Stomach (tissue), 4 donors: ENCODE measurements at regions not wholly inside any gene's neighbourhood (a gene's known extent, or its start where the extent isn't known, plus 50 kb on each side); places are given as distances from the start of the nearest gene placed in this dataset.

Experiments
- EP300 ChIP-seq: sonication (generic); formaldehyde crosslinking; IDR thresholded peaks from one replicate; pipeline ENCODE4 v1.6.1; 2017; ENCODE audit warnings: antibody characterized with exemption
- POLR2A ChIP-seq, 4 donors: fragments of 450-650 bp; IDR thresholded peaks; one replicate each; pipeline ENCODE4 v1.6.1; 2016; ENCODE audit warnings: antibody characterized with exemption in 4 of 4, control low read depth in 2 of 4, mild to moderate bottlenecking in 1 of 4, moderate library complexity in 1 of 4
- POLR2AphosphoS5 ChIP-seq, 3 donors: sonication (generic); formaldehyde crosslinking; IDR thresholded peaks; one replicate each; pipeline ENCODE4 v1.6.1; 2016; ENCODE audit warnings: antibody characterized with exemption in 3 of 3
- TF ChIP-seq, protein P1 (sequence below), 7 experiments: fragments of 450-650 bp in 4 of 7; fragments of 200-600 bp in 3 of 7; sonication (generic) in 3 of 7; IDR thresholded peaks; one replicate each; pipeline ENCODE4 v1.5.1; 2016 to 2019; ENCODE audit warnings: antibody characterized with exemption in 7 of 7, control low read depth in 2 of 7, mild to moderate bottlenecking in 1 of 7

DNA sequence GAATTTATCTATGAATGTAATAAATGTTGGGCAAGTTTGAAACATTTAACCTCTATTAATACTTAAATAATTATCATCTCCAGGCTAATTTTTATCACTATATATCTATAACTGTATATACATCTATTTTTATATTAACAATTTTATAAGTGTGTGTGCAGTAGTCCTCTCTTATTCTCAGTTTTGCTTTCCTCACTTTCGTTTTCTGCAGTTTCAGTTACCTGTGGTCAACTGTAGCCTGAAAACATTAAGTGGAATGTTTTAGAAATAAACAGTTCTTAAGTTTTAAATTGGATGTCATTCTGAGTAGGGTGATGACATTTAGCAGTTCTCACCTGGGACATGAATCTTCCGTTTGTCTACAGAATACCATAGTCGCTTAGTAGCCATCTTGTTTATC, 379.4 kb upstream of the MAN1A1 start:
- TF ChIP-seq POLR2A (IDR thresholded peaks at IDR 0.05): no peak
- TF ChIP-seq, protein P1, sequence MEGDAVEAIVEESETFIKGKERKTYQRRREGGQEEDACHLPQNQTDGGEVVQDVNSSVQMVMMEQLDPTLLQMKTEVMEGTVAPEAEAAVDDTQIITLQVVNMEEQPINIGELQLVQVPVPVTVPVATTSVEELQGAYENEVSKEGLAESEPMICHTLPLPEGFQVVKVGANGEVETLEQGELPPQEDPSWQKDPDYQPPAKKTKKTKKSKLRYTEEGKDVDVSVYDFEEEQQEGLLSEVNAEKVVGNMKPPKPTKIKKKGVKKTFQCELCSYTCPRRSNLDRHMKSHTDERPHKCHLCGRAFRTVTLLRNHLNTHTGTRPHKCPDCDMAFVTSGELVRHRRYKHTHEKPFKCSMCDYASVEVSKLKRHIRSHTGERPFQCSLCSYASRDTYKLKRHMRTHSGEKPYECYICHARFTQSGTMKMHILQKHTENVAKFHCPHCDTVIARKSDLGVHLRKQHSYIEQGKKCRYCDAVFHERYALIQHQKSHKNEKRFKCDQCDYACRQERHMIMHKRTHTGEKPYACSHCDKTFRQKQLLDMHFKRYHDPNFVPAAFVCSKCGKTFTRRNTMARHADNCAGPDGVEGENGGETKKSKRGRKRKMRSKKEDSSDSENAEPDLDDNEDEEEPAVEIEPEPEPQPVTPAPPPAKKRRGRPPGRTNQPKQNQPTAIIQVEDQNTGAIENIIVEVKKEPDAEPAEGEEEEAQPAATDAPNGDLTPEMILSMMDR (IDR thresholded peaks at IDR 0.05): no peak
- TF ChIP-seq EP300: no peak
- no peak for TF ChIP-seq POLR2AphosphoS5 (IDR thresholded peaks at IDR 0.05)
